ENCODE measurements at regions not wholly inside any gene's neighbourhood (a gene's known extent, or its start where the extent isn't known, plus 50 kb on each side); places are given as distances from the start of the nearest gene placed in this dataset.

DNA sequence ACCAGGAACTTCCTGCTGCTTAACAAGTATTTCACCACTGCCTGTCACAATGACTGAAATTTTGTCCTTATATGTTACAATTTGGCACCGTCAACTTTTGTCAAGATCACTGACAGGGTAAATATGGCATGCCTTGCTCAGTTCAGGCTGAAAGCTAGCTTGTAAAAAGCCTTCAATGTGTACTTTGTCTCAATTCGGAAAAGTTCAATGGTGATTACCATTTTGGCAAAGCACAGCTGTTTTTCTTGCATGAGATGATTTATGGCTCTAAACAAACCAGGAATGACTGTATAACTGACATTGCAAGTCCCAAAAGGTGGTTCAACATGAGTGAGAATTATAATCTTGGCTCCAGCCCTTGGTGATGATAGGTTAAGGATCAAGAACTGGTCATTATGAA, 1255.2 kb downstream of the CNTNAP5 start:
- TF ChIP-seq HNF4A (conservative IDR thresholded peaks at IDR 0.05) (no peak), MAX (IDR thresholded peaks at IDR 0.05) (no peak), FOXA1 (IDR thresholded peaks at IDR 0.05) (no peak), TAF1 (conservative IDR thresholded peaks at IDR 0.05) (no peak), SP1 (IDR thresholded peaks at IDR 0.05) (no peak), YY1 (IDR thresholded peaks at IDR 0.05) (no peak), EGR1 (IDR thresholded peaks at IDR 0.05; ENCODE audit: low read depth in 2 of 2) (no peak)
- TF ChIP-seq, protein P1, sequence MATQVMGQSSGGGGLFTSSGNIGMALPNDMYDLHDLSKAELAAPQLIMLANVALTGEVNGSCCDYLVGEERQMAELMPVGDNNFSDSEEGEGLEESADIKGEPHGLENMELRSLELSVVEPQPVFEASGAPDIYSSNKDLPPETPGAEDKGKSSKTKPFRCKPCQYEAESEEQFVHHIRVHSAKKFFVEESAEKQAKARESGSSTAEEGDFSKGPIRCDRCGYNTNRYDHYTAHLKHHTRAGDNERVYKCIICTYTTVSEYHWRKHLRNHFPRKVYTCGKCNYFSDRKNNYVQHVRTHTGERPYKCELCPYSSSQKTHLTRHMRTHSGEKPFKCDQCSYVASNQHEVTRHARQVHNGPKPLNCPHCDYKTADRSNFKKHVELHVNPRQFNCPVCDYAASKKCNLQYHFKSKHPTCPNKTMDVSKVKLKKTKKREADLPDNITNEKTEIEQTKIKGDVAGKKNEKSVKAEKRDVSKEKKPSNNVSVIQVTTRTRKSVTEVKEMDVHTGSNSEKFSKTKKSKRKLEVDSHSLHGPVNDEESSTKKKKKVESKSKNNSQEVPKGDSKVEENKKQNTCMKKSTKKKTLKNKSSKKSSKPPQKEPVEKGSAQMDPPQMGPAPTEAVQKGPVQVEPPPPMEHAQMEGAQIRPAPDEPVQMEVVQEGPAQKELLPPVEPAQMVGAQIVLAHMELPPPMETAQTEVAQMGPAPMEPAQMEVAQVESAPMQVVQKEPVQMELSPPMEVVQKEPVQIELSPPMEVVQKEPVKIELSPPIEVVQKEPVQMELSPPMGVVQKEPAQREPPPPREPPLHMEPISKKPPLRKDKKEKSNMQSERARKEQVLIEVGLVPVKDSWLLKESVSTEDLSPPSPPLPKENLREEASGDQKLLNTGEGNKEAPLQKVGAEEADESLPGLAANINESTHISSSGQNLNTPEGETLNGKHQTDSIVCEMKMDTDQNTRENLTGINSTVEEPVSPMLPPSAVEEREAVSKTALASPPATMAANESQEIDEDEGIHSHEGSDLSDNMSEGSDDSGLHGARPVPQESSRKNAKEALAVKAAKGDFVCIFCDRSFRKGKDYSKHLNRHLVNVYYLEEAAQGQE (IDR thresholded peaks at IDR 0.05) = no peak
- TF ChIP-seq, protein P2, sequence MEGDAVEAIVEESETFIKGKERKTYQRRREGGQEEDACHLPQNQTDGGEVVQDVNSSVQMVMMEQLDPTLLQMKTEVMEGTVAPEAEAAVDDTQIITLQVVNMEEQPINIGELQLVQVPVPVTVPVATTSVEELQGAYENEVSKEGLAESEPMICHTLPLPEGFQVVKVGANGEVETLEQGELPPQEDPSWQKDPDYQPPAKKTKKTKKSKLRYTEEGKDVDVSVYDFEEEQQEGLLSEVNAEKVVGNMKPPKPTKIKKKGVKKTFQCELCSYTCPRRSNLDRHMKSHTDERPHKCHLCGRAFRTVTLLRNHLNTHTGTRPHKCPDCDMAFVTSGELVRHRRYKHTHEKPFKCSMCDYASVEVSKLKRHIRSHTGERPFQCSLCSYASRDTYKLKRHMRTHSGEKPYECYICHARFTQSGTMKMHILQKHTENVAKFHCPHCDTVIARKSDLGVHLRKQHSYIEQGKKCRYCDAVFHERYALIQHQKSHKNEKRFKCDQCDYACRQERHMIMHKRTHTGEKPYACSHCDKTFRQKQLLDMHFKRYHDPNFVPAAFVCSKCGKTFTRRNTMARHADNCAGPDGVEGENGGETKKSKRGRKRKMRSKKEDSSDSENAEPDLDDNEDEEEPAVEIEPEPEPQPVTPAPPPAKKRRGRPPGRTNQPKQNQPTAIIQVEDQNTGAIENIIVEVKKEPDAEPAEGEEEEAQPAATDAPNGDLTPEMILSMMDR (IDR thresholded peaks at IDR 0.05; ENCODE audit: low read depth, low read length, missing input control) = no peak
